Suprapubic skin (tissue), 4 donors: ENCODE measurements at regions not wholly inside any gene's neighbourhood (a gene's known extent, or its start where the extent isn't known, plus 50 kb on each side); places are given as distances from the start of the nearest gene placed in this dataset.

Experiments
- CTCF ChIP-seq, 2 donors: fragments of 200-600 bp in 1 of 2; fragments of 450-650 bp in 1 of 2; sonication (generic) in 1 of 2; IDR thresholded peaks; one replicate each; pipeline ENCODE4 v1.5.1; 2016 to 2019; ENCODE audit warnings: antibody characterized with exemption in 2 of 2, mild to moderate bottlenecking in 1 of 2, moderate library complexity in 1 of 2
- EP300 ChIP-seq: sonication (generic); formaldehyde crosslinking; IDR thresholded peaks from one replicate; pipeline ENCODE4 v1.6.1; 2017; ENCODE audit warnings: antibody characterized with exemption
- POLR2A ChIP-seq, 2 donors: fragments of 450-650 bp; IDR thresholded peaks; one replicate each; pipeline ENCODE4 v1.6.1; 2017; ENCODE audit warnings: antibody characterized with exemption in 2 of 2, mild to moderate bottlenecking in 2 of 2, moderate library complexity in 2 of 2
- POLR2AphosphoS5 ChIP-seq, 3 donors: sonication (generic); formaldehyde crosslinking; IDR thresholded peaks; one replicate each; pipeline ENCODE4 v1.6.1; 2017; ENCODE audit warnings: antibody characterized with exemption in 3 of 3

DNA sequence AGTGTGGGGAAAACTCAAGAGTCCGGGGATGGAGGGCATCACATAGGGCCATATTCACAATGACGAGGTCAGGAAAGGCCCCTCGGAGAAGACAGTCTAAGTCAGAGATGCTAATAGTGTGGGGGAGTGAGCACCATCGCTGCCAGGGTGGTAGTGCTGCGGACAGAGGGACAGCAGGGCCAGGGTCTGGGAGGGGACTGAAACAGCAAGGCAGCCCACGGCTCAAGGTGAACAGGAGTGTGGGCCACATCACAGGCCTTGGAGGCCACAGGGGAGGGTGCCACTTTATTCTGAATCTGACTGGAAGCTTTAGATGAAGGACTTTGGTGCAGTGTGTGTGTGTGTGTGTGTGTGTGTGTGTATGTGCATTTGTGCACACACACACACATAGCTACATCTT lies 130.9 kb upstream of the GLI2 start:
- TF ChIP-seq POLR2AphosphoS5 (IDR thresholded peaks at IDR 0.05) (no peak), POLR2A (IDR thresholded peaks at IDR 0.05) (no peak), EP300 (no peak), CTCF (IDR thresholded peaks at IDR 0.05) (no peak)
